Endothelial cell of umbilical vein (primary cell): ENCODE measurements at regions not wholly inside any gene's neighbourhood (a gene's known extent, or its start where the extent isn't known, plus 50 kb on each side); places are given as distances from the start of the nearest gene placed in this dataset.

Experiments
- BruUV-seq: library from RNA; stranded (reverse); fragments of 400-500 nt; replicated peaks from 2 replicates; lab custom pipeline; 2021; lab: Mats Ljungman, UMichigan
- CTCF ChIA-PET: fragments of 300-600, 350-600 bp; sonication (Branson Sonifier 250); formaldehyde crosslinking; loops from one replicate; lab custom pipeline; 2021; ENCODE audit warnings: antibody characterized with exemption, inconsistent platforms; lab: Charles Lee
- POLR2A ChIA-PET: fragments of 300-600, 350-600 bp; sonication (Branson Sonifier 250); formaldehyde crosslinking; loops from one replicate; lab custom pipeline; 2021; ENCODE audit warnings: antibody characterized with exemption, inconsistent platforms; lab: Charles Lee
- DNase-seq: peaks from one replicate; pipeline ENCODE4 v3.0.0-alpha.2; 2011; ENCODE audit warnings: low read depth, low spot score
- FAIRE-seq: peaks from 2 replicates; lab custom pipeline; 2011; peaks lifted over from hg19 to GRCh38; lab: Jason Lieb, UNC
- H2AFZ ChIP-seq: 2 replicates; pipeline ENCODE4 v1.6.0; 2012; ENCODE audit warnings: low read depth, low read length, control low read depth, inconsistent platforms
- H3K27ac ChIP-seq: 2 replicates; pipeline ENCODE4 v1.5.1; 2011; ENCODE audit warnings: low read depth, mild to moderate bottlenecking, control low read depth, low read length, moderate library complexity; ENCODE audit not compliant: insufficient read depth
- H3K27me3 ChIP-seq, 2 experiments: 2 replicates each; pipeline versions ENCODE4 v1.6.0 to v1.6.1; 2011; ENCODE audit warnings: low read length in 2 of 2, mixed read lengths in 1 of 2; ENCODE audit not compliant: control insufficient read depth in 2 of 2, insufficient read depth in 2 of 2
- H3K36me3 ChIP-seq, 2 experiments: 2 replicates in 1 of 2; 3 replicates in 1 of 2; pipeline ENCODE4 v1.5.1; 2011; ENCODE audit warnings: low read length in 2 of 2, mild to moderate bottlenecking in 1 of 2, moderate library complexity in 1 of 2; ENCODE audit not compliant: control insufficient read depth in 2 of 2, insufficient read depth in 2 of 2; ENCODE audit errors: extremely low read depth in 1 of 2
- H3K4me1 ChIP-seq: 3 replicates; pipeline ENCODE4 v1.5.1; 2011; ENCODE audit warnings: mild to moderate bottlenecking, low read length; ENCODE audit not compliant: control insufficient read depth, insufficient read depth; ENCODE audit errors: extremely low read depth
- H3K4me2 ChIP-seq: 2 replicates; pipeline ENCODE4 v1.6.1; 2011; ENCODE audit warnings: low read length, control low read depth, mixed read lengths; ENCODE audit not compliant: insufficient read depth
- H3K4me3 ChIP-seq, 3 experiments: fragments of 200-600 bp in 1 of 3; sonication (generic), shearing (Covaris generic) in 1 of 3; replicated peaks in 1 of 3; 2 replicates each; pipeline ENCODE4 v1.5.1; 2011 to 2016; ENCODE audit warnings: control low read depth in 3 of 3, low read length in 3 of 3, mild to moderate bottlenecking in 2 of 3, inconsistent platforms in 1 of 3, low read depth in 1 of 3, moderate library complexity in 1 of 3; ENCODE audit not compliant: insufficient read depth in 1 of 3
- H3K79me2 ChIP-seq: 2 replicates; pipeline ENCODE4 v1.6.0; 2012; ENCODE audit warnings: low read length, inconsistent platforms; ENCODE audit not compliant: control insufficient read depth, insufficient read depth
- H3K9ac ChIP-seq: replicated peaks from 2 replicates; pipeline ENCODE3; 2011; ENCODE audit warnings: low read length, control low read depth; ENCODE audit not compliant: insufficient read depth; ENCODE audit errors: extremely low read depth
- H3K9me1 ChIP-seq: replicated peaks from 3 replicates; pipeline ENCODE4 v1.6.0; 2011; ENCODE audit warnings: mild to moderate bottlenecking, low read length; ENCODE audit not compliant: control insufficient read depth, insufficient read depth; ENCODE audit errors: extremely low read depth
- H3K9me3 ChIP-seq: replicated peaks from 2 replicates; pipeline ENCODE4 v1.5.1; 2012; ENCODE audit warnings: low read length, inconsistent platforms; ENCODE audit not compliant: control insufficient read depth, insufficient read depth
- H4K20me1 ChIP-seq: replicated peaks from 2 replicates; pipeline ENCODE3; 2011; ENCODE audit warnings: mild to moderate bottlenecking, low read length; ENCODE audit not compliant: control insufficient read depth, insufficient read depth; ENCODE audit errors: extremely low read depth
- CTCF ChIP-seq, 2 donors: IDR thresholded peaks; 1 replicate in 1 of 2; 2 replicates in 1 of 2; pipeline ENCODE4 v1.5.1; 2011; ENCODE audit warnings: low read length in 2 of 2, mild to moderate bottlenecking in 2 of 2, moderate library complexity in 2 of 2, control low read depth in 1 of 2, inconsistent platforms in 1 of 2, low read depth in 1 of 2; ENCODE audit not compliant: insufficient read depth in 1 of 2; ENCODE audit errors: extremely low read depth in 1 of 2
- EZH2 ChIP-seq: IDR thresholded peaks from 2 replicates; pipeline ENCODE4 v1.6.1; 2012; ENCODE audit warnings: borderline replicate concordance, low read depth, mild to moderate bottlenecking, moderate library complexity, low read length, inconsistent platforms; ENCODE audit not compliant: severe bottlenecking
- FOS ChIP-seq: IDR thresholded peaks from 2 replicates; pipeline ENCODE4 v1.6.1; 2011; ENCODE audit warnings: mild to moderate bottlenecking, low read length, moderate library complexity, borderline replicate concordance; ENCODE audit not compliant: insufficient read depth
- GATA2 ChIP-seq: IDR thresholded peaks from 2 replicates; pipeline ENCODE4 v1.7.0; 2011; ENCODE audit warnings: low read depth, mild to moderate bottlenecking, moderate library complexity, mixed read lengths, low read length; ENCODE audit not compliant: insufficient read length, insufficient read depth
- JUN ChIP-seq: IDR thresholded peaks from 2 replicates; pipeline ENCODE4 v1.6.1; 2011; ENCODE audit warnings: borderline replicate concordance, low read depth; ENCODE audit not compliant: insufficient read length, insufficient read depth
- MAX ChIP-seq: IDR thresholded peaks from 2 replicates; pipeline ENCODE4 v1.6.1; 2011; ENCODE audit not compliant: insufficient read depth, insufficient read length
- MYC ChIP-seq: IDR thresholded peaks from one replicate; pipeline ENCODE4 v1.6.1; 2011; ENCODE audit warnings: mild to moderate bottlenecking, low read depth, low read length
- POLR2A ChIP-seq: IDR thresholded peaks from 2 replicates; pipeline ENCODE4 v1.6.1; 2012; ENCODE audit warnings: low read depth, mild to moderate bottlenecking, control low read depth, low read length
- POLR2AphosphoS5 ChIP-seq: IDR thresholded peaks from 2 replicates; pipeline ENCODE4 v1.6.1; 2012; ENCODE audit warnings: low read depth, mild to moderate bottlenecking, control low read depth, low read length, moderate library complexity; ENCODE audit not compliant: insufficient read depth
- dilution Hi-C: fragments of 300-500 bp; cut with MboI; formaldehyde crosslinking; loops from one replicate; pipeline ENCODE4 v1.15.0; 2019; ENCODE audit warnings: low sequenced_read_pairs; ENCODE audit not compliant: extremely low pct_ligation_motif_present
- intact Hi-C: fragments of 100-400 bp; cut with micrococcal nuclease; formaldehyde crosslinking; loops from one replicate; pipeline ENCODE4 v1.10.0; 2022

- TF ChIP-seq MAX, result no peak
- TF ChIP-seq POLR2A, result no peak
- TF ChIP-seq EZH2, result no peak
- no peak for TF ChIP-seq GATA2
- TF ChIP-seq JUN, result no peak
- TF ChIP-seq FOS, result no peak
- no peak for TF ChIP-seq POLR2AphosphoS5
- TF ChIP-seq CTCF (IDR thresholded peaks at IDR 0.05; ENCODE audit: extremely low read depth in 1 of 2, insufficient read depth in 1 of 2, low read depth in 1 of 2, low read length in 2 of 2), result no peak
- TF ChIP-seq MYC, result no peak
- no peak for DNase-seq
- Histone ChIP-seq H3K36me3 (no peaks in the 10 kb centered on the region), H3K4me3 (no peak overlapping the region), H3K79me2 (no peaks in the 10 kb centered on the region), H3K27ac (no peak overlapping the region), H3K4me2 (no peak overlapping the region), H3K9me1 (no peaks in the 10 kb centered on the region), H3K27me3 (peaks cover 3 to 5% of the 10 kb centered on the region in 2 experiments), H2AFZ (no peak overlapping the region), H3K9me3 (no peaks in the 10 kb centered on the region), H3K4me1 (no peaks in the 10 kb centered on the region), H4K20me1 (no peaks in the 10 kb centered on the region), H3K9ac (no peak overlapping the region)
- intact Hi-C loops (no loop called here), dilution Hi-C loops (no loop called here)
- ChIA-PET CTCF (interaction anchor here (1.5 to 2.1 kb wide), 2 partner anchors 8 to 17 kb away, joined by 5 read pairs; no protein-coding TSS in a partner anchor), POLR2A (no interaction called here)
- BruUV-seq, result no TSS peak
- no peak for FAIRE-seq
Observed at GRCh38 chr2:71812736-71813135, 334.9 kb downstream of the CYP26B1 start.
